Loucy (cell line): ENCODE measurements at regions not wholly inside any gene's neighbourhood (a gene's known extent, or its start where the extent isn't known, plus 50 kb on each side); places are given as distances from the start of the nearest gene placed in this dataset.

ENCODE experiments used
- EZH2phosphoT487 ChIP-seq: fragments of 200-600 bp; IDR thresholded peaks from 2 replicates; pipeline ENCODE4 v1.6.1; 2018; ENCODE audit warnings: antibody characterized with exemption, mild to moderate bottlenecking, moderate library complexity, borderline replicate concordance
- TF ChIP-seq, protein P1 (sequence below): fragments of 200-600 bp; sonication (generic); conservative IDR thresholded peaks from 2 replicates; pipeline ENCODE4 v1.5.1; 2014; ENCODE audit warnings: mild to moderate bottlenecking, antibody characterized with exemption, low read length

DNA sequence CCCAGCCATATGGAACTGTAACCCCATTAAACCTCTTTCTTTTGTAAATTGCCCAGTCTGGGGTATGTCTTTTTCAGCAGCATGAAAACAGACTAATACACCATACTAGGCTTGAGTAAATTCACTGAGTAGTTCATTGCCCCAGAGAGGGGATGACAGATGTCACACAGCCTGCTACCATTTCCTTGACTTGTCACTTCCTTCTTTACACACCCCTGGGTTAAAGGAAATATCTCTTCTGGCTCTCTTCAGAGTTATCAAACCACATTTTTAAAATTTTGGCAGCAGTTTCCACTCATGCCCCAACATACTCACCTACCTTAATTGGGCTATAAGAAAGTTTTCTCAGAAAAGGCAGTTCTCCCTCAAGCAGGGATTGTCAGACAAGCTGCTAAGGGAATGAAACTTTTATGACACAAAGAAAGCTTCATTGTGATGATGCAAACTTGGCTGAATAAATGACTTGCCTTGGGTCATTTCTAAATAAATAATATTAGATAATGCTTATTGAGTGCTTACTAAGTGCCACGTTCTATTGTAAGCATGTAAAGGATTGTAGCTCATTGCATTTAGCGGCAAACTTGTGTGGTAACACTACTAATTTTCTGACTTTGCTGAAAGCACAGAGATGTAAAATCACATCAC lies 68.0 kb upstream of the RBMS3 start:
- TF ChIP-seq, protein P1, sequence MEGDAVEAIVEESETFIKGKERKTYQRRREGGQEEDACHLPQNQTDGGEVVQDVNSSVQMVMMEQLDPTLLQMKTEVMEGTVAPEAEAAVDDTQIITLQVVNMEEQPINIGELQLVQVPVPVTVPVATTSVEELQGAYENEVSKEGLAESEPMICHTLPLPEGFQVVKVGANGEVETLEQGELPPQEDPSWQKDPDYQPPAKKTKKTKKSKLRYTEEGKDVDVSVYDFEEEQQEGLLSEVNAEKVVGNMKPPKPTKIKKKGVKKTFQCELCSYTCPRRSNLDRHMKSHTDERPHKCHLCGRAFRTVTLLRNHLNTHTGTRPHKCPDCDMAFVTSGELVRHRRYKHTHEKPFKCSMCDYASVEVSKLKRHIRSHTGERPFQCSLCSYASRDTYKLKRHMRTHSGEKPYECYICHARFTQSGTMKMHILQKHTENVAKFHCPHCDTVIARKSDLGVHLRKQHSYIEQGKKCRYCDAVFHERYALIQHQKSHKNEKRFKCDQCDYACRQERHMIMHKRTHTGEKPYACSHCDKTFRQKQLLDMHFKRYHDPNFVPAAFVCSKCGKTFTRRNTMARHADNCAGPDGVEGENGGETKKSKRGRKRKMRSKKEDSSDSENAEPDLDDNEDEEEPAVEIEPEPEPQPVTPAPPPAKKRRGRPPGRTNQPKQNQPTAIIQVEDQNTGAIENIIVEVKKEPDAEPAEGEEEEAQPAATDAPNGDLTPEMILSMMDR: no peak
- no peak for TF ChIP-seq EZH2phosphoT487
